Right kidney (tissue), 1 donor: ENCODE measurements at regions not wholly inside any gene's neighbourhood (a gene's known extent, or its start where the extent isn't known, plus 50 kb on each side); places are given as distances from the start of the nearest gene placed in this dataset.
"Not testable (repeated sequence)": the region's sequence is repeated elsewhere in the genome, so short reads cannot be mapped to it uniquely, and the experiment has no call there.

Experiments used
- DNase-seq: peaks from one replicate; pipeline ENCODE4 v3.0.0-alpha.2; 2016

- no peak for DNase-seq
These were observed 1149.1 kb upstream of the PRR20A start for GRCh38 chr13:55991666-55992065.

DNA sequence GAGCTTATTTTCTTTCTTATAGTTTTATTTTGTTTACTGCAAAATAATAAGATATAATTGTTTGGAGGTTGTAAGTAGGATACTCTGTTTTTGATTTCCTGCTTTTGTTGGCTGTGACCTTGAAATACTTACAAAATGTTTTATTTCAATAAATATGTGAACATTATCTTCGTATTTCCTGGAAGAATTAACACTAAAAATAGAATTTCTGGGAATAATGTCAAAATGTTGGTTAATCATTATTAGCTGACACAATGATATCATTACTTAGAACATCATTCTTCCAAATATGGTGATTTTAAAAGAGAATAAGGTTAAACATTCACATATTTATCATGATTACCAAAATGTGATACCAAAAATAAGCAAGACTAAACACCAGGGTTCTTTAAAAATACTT is 1148.6 kb upstream of the PRR20A start:
- DNase-seq: no peak

DNA sequence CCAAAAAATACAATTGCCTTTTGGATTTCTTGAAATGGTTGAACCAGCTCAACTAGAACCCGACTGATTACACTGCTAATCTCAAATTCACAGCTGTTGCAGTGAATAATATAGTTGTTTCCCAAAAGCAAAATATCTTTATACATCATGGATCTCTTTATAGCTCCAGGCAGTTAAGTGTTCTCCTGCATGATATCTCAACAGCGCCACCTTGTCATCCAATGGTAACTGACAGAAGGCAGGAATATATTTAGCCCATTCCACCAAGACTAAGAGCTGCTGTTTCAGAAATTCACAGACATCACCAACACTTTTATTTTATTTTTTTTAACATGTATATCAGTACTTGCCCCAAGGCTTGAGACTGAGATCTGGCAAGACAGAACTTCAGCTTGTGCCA is 1141.0 kb upstream of the PRR20A start:
- no peak for DNase-seq

GRCh38 chr13:56009418-56009817 is 1131.3 kb upstream of the PRR20A start:
- DNase-seq: no peak

DNA sequence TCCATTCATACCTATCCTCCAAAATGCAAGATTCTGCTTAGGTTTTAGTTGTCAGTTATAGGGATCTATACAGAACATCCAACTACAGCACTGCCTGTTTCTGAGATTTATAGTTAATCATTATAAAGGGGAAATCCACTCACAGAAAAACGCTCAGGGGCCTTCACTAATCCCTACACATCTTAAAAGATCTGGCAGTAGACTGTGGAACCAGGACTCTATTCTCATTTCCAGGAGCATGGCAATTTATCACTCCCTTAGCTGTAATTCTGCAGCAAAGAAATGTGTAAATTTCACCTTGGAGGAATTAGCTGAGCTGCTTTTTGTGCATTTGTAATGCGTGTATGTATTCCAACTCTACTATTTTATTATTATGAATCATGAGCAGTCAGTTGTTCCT is 1128.1 kb upstream of the PRR20A start:
- no peak for DNase-seq

DNA sequence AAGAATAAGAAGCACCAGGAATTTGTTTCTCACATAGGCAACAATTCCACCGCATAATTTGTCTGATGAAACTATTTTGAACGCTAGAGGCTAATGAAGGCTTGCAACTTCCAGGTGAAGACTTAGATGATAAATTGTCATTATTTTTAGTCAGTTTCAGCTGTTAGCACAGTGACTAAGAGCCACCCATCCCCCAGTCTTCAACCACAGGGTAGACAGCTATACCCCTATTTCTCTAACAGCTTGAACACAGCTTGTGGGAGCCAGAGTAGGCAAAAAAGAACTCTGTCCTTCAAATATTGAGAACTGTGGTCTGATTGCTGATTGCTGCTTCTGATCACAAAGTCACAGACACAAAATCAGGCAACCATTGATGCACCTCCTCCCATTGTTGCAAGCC is 1124.8 kb upstream of the PRR20A start:
- DNase-seq: no peak

DNA sequence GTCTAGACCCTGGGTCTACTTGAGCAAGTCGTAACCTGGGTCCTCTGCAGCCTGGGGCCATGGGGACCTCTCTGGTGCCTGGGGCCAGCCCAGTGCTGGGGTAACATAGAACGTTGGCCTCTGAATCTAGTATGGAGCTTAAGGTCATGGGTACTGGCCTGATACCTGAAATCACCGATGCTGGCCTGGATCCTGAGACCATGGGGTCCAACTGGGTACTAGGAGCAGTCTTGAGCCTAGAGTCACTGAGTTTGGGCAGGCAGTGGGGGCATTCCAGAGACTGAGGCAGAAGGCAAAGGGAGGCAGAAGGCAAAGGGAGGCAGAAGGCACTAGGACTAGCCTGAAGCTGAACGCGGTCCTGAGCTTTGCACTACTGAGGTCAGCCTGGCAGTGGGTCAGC is 1121.1 kb upstream of the PRR20A start:
- no peak for DNase-seq

DNA sequence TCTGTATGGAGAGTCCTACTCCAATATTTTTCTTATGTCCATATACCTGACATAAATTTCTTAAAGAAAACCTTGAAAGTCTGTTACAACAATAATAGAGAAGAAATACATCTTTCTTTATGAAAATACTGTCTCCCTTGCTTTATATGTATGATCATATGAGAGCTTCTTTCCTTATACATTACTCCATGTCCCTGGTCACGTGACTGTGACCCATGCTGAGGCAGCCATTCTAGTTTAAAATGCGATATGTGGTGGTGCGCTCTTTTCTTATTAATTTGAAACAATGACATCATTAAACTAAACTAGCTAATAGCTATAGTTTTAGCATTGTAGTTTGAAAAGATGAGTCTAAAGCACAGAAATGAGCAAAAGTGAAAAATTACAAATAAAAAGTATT is 1120.3 kb upstream of the PRR20A start:
- no peak for DNase-seq

- DNase-seq: no peak
These were observed 1100.7 kb upstream of the PRR20A start for GRCh38 chr13:56039992-56040391.

- DNase-seq: no peak
These were observed 1074.4 kb upstream of the PRR20A start for GRCh38 chr13:56066321-56066720.

DNA sequence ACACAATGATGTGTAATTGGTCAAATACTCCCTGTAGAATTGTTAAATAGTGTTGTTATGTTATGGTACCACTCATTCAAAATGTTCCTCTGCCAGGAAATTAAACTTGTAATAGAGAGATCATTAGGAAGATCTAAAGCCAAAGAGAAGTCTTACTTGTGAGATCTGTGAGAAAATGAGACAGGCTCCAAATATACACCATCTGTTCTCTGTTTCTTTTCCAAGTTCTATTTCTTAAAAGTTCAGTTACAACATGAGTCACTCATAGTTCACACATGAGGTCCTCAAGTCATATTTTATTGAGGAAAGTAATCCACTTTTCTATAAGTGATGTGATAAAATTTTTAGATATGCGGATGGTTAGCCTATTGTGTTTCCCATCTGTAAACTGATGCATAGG is 1038.1 kb upstream of the PRR20A start:
- no peak for DNase-seq

DNA sequence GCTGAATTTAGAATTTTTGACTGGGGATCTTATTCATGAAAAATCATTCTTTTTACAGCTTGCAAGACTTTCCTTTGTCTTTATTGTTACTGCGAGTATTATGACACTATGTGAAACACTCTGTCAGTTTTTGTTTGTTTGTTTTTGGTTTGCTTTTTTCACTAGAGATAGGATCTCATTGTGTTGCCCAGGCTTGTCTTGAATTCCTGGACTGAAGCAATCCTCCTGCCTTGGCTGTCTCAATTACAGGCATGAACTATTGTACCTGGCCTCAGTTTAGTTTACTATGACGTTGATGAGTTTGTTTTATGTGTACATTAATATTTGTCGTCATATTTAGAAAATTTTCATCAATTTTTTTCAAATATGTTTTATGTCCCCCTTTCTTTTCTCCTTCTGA is 1030.0 kb upstream of the PRR20A start:
- DNase-seq: no peak

DNA sequence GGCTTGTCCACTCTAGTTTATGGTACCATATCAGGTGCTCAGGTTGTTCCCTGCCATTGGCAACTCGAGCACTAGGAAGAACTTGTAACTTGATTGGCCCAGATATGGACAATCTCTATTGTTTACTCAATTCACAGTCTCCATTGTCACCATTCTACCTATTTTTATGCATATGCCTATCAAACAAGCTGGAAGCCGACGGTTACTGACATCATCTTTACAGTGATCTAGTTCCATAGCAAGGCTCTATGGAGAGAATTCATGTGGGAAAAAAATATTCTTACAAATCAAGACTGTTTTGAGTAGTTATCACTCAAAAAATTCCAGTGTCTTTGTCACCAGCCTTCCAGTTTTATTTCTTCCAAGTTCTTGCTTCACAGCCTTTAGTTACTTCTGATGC is 1006.2 kb upstream of the PRR20A start:
- DNase-seq: no peak

- no peak for DNase-seq
These were observed 973.9 kb upstream of the PRR20A start for GRCh38 chr13:56166864-56167263.

DNA sequence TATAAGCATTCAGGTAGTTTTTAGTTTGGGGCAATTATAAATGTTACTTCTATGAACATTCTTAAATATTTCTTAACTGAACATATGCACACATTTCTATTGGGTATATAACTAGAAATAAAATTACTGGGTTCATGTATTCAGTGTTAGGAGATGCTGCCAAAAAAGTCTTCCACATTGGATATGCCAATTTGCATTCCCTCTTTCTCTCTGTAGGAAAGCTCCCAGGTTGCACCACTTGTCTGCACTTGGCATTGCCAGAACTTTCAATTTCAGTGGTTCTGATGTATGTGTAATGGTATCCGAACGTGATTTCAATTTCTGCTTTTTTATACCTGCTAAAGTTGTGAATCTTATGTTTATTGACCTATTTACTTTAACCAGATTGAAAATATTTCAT is 972.1 kb upstream of the PRR20A start:
- no peak for DNase-seq

DNA sequence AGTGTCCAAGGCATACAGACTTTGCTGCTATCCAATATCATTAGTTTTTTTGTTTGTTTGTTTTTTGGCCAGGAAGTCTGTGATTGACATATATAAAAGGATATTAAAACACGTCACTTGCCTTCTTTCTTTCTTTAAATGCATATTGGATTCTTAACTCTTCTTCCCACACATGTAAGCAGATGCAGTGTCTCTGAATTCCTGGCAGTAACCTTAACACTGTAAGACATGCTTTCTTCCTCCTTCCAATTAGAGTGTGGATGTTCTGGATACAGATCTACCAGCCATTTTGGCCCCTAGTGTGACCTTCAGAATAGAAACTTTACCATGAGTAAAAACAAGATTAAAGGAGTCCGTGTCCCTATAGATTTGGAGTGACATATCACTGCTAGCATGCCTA is 967.4 kb upstream of the PRR20A start:
- DNase-seq: no peak

GRCh38 chr13:56182598-56182997 is 958.1 kb upstream of the PRR20A start:
- no peak for DNase-seq

DNA sequence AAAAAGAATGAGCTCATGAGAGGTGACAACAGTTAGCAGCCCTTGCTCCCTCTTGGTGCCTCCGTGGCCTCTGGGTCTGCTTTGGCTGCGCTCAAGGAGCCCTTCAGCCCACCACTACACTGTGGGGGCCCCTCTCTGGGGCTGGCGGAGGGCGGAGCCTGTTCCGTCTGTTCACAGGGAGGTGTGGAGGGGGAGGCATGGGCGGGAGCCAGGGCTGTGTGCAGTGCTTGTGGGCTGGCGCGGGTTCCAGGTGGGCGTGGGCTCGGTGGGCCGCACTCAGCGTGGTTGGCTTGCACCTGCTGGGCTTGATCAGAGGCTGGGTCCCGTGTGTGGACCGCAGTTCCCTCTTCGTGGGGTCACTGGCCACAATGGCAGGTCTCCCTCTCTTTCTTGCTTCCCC is 953.4 kb upstream of the PRR20A start:
- DNase-seq: no peak

GRCh38 chr13:56188582-56188981 is 952.1 kb upstream of the PRR20A start:
- not testable (repeated sequence) for DNase-seq

GRCh38 chr13:56189439-56189838 is 951.3 kb upstream of the PRR20A start:
- DNase-seq: no peak

DNA sequence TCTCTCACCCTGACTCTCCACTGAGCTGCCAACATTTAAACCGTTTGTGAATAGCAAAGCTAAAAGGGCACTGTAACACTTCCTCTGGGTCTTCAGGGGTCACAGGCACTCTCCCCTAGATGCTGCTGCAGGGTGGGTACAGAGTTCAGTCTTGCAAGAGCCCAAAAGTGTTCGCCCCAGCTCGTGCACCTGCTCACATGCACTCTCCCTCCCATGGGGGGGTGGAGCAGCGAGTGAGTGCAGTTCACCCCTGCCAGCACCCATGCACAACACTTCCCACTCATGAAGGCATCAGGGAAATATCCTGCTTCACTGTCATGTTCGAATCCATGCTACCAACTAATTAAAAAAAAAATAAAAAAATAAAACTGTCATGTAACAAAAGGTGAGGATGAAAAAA is 950.7 kb upstream of the PRR20A start:
- DNase-seq: no peak

GRCh38 chr13:56198350-56198749 is 942.4 kb upstream of the PRR20A start:
- DNase-seq: no peak

- DNase-seq: no peak
These were observed 938.9 kb upstream of the PRR20A start for GRCh38 chr13:56201834-56202233.

DNA sequence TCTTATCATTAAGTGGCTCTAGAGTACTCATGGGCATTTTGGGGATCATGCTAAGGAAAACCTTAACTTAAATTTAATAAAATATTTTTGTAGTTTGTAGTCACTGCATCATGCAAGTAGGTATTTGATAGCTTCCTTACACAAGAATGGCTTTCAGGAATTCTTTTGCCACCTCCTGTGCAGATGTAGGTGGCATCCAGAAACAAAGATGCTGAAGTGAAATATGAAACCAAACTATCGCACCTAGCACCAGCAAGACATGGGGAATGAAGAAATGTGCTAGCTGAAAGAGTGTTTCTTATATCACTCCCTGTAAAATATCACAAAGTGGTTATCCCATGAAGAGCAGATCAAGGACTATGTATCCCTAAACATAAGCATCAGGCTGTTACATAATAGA is 924.5 kb upstream of the PRR20A start:
- no peak for DNase-seq

DNA sequence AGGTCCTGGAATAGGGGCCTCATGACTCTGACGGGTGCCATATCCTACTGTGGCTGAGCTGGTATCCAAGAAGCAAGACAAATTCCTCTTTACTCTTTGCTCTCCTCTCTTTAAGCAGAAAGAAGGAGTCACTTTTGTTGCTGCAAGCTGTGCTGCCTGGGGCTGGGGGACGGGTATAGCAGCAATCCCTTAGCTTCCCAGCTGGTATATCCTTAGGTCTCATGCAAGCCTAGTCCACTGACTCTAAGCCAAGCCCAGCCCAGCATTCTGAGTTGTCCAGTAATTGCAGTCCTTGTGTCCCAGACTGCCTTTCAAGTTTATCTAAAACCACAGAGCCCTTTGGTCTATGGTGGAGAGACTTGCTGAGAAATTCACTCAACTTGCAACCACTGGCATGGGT is 893.0 kb upstream of the PRR20A start:
- no peak for DNase-seq

GRCh38 chr13:56271686-56272085 is 869.0 kb upstream of the PRR20A start:
- no peak for DNase-seq
